Endodermal cell (in vitro differentiated cells): ENCODE measurements at regions not wholly inside any gene's neighbourhood (a gene's known extent, or its start where the extent isn't known, plus 50 kb on each side); places are given as distances from the start of the nearest gene placed in this dataset.

Experiments
- DNase-seq: peaks from one replicate; pipeline ENCODE4 v3.0.0-alpha.2; 2017
- H3K27ac ChIP-seq: 2 replicates; pipeline ENCODE4 v1.5.1; 2013; ENCODE audit warnings: mild to moderate bottlenecking, low read depth, low read length, moderate library complexity
- H3K27me3 ChIP-seq: 2 replicates; pipeline ENCODE4 v1.6.1; 2013; ENCODE audit warnings: mild to moderate bottlenecking, low read length, moderate library complexity; ENCODE audit not compliant: insufficient read depth, control insufficient read depth, poor library complexity, severe bottlenecking
- H3K36me3 ChIP-seq: 2 replicates; pipeline ENCODE4 v1.7.0; 2013; ENCODE audit warnings: mild to moderate bottlenecking, low read length, moderate library complexity; ENCODE audit not compliant: control insufficient read depth, insufficient read depth
- H3K4me1 ChIP-seq: one replicate; pipeline ENCODE4 v1.7.0; 2013; ENCODE audit warnings: low read length; ENCODE audit not compliant: control insufficient read depth, insufficient read depth
- H3K4me3 ChIP-seq: 2 replicates; pipeline ENCODE4 v1.5.1; 2013; ENCODE audit warnings: mild to moderate bottlenecking, low read length, moderate library complexity
- H3K9ac ChIP-seq: 2 replicates; pipeline ENCODE4 v1.6.1; 2013; ENCODE audit warnings: mild to moderate bottlenecking, low read length, moderate library complexity; ENCODE audit not compliant: poor library complexity, severe bottlenecking; ENCODE audit errors: extremely low read depth
- H3K9me3 ChIP-seq: 2 replicates; pipeline ENCODE4 v1.6.1; 2013; ENCODE audit warnings: mild to moderate bottlenecking, low read length, moderate library complexity; ENCODE audit not compliant: control insufficient read depth
- H3K27ac Mint-ChIP-seq: 2 replicates; pipeline ENCODE4 v1.8.0; 2020; ENCODE audit warnings: mixed read lengths
- H3K27me3 Mint-ChIP-seq: 2 replicates; pipeline ENCODE4 v1.8.0; 2021; ENCODE audit warnings: mild to moderate bottlenecking, mixed read lengths; ENCODE audit not compliant: insufficient read depth
- H3K36me3 Mint-ChIP-seq: 2 replicates; pipeline ENCODE4 v1.8.0; 2020; ENCODE audit warnings: low read depth, mixed read lengths
- H3K4me1 Mint-ChIP-seq: 2 replicates; pipeline ENCODE4 v1.8.0; 2020; ENCODE audit warnings: mixed read lengths
- H3K4me3 Mint-ChIP-seq: 2 replicates; pipeline ENCODE4 v1.8.0; 2020; ENCODE audit warnings: mild to moderate bottlenecking, moderate library complexity, mixed read lengths
- H3K9me3 Mint-ChIP-seq: 2 replicates; pipeline ENCODE4 v1.8.0; 2020; ENCODE audit warnings: mild to moderate bottlenecking, mixed read lengths
- WGBS, 2 experiments: methylation state at CpG; one replicate each; pipeline versions ENCODE4 v1.1.5 to v1.1.7; 2013; ENCODE audit warnings: missing lambda C conversion rate in 2 of 2, mixed read lengths in 1 of 2; ENCODE audit not compliant: insufficient coverage in 1 of 2, insufficient read length in 1 of 2; 5-methylcytosine and 5-hydroxymethylcytosine counted together
- TF ChIP-seq, protein P1 (sequence below): fragments of 200-600 bp; sonication (generic); conservative IDR thresholded peaks from 2 replicates; pipeline ENCODE4 v1.5.0; 2021; ENCODE audit warnings: antibody characterized with exemption, mild to moderate bottlenecking

DNA sequence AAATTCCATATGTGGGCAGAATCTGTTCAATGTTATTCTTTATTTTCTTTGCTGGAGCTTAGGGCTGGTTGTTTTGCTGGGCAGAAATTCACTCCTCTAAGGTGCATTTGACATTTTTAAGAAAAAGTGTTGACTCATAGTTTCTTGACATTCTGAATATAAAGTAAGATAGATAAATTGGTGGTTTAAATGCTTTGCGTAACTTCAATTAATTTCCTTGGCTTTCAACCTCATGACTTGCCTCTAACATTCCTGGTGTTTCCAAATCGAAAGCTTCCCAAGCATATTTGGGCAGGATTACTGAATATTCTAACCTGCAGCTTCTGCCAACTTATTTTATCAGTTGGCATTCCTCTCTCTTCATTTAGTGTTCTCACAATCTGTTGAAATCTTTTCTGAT lies 718.7 kb upstream of the ADGRB3 start:
- TF ChIP-seq, protein P1, sequence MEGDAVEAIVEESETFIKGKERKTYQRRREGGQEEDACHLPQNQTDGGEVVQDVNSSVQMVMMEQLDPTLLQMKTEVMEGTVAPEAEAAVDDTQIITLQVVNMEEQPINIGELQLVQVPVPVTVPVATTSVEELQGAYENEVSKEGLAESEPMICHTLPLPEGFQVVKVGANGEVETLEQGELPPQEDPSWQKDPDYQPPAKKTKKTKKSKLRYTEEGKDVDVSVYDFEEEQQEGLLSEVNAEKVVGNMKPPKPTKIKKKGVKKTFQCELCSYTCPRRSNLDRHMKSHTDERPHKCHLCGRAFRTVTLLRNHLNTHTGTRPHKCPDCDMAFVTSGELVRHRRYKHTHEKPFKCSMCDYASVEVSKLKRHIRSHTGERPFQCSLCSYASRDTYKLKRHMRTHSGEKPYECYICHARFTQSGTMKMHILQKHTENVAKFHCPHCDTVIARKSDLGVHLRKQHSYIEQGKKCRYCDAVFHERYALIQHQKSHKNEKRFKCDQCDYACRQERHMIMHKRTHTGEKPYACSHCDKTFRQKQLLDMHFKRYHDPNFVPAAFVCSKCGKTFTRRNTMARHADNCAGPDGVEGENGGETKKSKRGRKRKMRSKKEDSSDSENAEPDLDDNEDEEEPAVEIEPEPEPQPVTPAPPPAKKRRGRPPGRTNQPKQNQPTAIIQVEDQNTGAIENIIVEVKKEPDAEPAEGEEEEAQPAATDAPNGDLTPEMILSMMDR: no peak
- Mint-ChIP-seq H3K4me1 (no peaks in the 10 kb centered on the region), H3K9me3 (peaks cover 3% of the 10 kb centered on the region), H3K27ac (no peak overlapping the region), H3K36me3 (no peaks in the 10 kb centered on the region), H3K27me3 (no peaks in the 10 kb centered on the region), H3K4me3 (no peak overlapping the region)
- H3K27ac ChIP-seq: no peak overlapping the region
- no peaks in the 10 kb centered on the region for H3K4me1 ChIP-seq
- DNase-seq: no peak
- 95 to 100% methylated on average over 2 of the region's 2 CpGs for WGBS, 2 experiments
- H3K4me3 ChIP-seq: no peak overlapping the region
- no peaks in the 10 kb centered on the region for H3K9me3 ChIP-seq
- no peaks in the 10 kb centered on the region for H3K36me3 ChIP-seq
- H3K27me3 ChIP-seq: no peaks in the 10 kb centered on the region
- H3K9ac ChIP-seq: no peak overlapping the region

DNA sequence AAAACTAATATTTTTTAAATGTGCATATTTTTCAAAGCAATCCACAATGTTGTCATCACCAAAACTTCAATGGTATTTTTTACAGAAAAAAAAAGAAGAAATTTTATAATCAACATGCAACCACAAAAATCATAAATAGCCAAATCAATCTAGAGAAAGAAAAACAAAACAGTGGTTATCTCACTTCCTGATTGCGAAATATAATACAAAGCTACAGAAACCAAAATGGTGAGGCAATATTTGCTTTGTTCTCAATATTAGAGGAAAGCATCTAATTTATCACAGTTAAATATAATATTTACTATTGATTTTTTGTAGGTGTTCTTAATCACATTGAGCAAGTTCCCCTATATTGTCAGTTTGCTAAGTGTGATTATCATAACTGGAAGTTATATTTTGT lies 720.7 kb upstream of the ADGRB3 start:
- H3K27me3 ChIP-seq: no peaks in the 10 kb centered on the region
- no peak overlapping the region for H3K4me3 ChIP-seq
- no peaks in the 10 kb centered on the region for H3K9me3 ChIP-seq
- H3K36me3 ChIP-seq: no peaks in the 10 kb centered on the region
- WGBS, 2 experiments: 43% methylated on average over 1 of the region's 1 CpG; no CpG with 5 or more reads in 1 of the 2 experiments
- H3K9me3 Mint-ChIP-seq: no peaks in the 10 kb centered on the region
- H3K4me3 Mint-ChIP-seq: no peak overlapping the region
- no peak overlapping the region for H3K9ac ChIP-seq
- no peaks in the 10 kb centered on the region for H3K36me3 Mint-ChIP-seq
- DNase-seq: no peak
- TF ChIP-seq, protein P1: no peak
- H3K4me1 ChIP-seq: no peaks in the 10 kb centered on the region
- no peak overlapping the region for H3K27ac ChIP-seq
- no peaks in the 10 kb centered on the region for H3K27me3 Mint-ChIP-seq
- H3K27ac Mint-ChIP-seq: no peak overlapping the region
- H3K4me1 Mint-ChIP-seq: no peaks in the 10 kb centered on the region

DNA sequence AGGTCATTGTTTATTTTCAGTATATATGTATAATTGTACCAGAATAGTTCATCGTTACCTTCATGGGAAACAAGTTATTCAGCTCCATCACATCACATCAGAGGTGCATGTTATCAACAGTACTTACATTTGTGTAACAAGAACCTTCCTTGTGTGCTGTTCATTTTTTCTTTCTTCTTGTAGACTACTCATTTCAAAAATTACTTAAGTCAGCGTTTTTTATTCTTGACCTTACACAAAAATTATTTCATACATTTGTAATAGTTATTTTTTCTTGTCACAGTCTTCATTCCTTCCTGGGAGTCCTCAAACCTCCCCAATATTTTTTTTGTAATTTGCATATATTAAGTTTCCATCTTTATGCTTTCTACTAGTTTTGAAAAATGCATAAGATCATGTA lies 725.7 kb upstream of the ADGRB3 start:
- Histone ChIP-seq H3K27me3 (no peaks in the 10 kb centered on the region), H3K4me3 (no peak overlapping the region), H3K27ac (no peak overlapping the region), H3K4me1 (no peaks in the 10 kb centered on the region), H3K9me3 (no peaks in the 10 kb centered on the region), H3K36me3 (no peaks in the 10 kb centered on the region), H3K9ac (no peak overlapping the region)
- Mint-ChIP-seq H3K27ac (no peak overlapping the region), H3K9me3 (peaks cover 4% of the 10 kb centered on the region), H3K36me3 (no peaks in the 10 kb centered on the region), H3K27me3 (no peaks in the 10 kb centered on the region), H3K4me1 (no peaks in the 10 kb centered on the region), H3K4me3 (no peak overlapping the region)
- TF ChIP-seq, protein P1: no peak
- DNase-seq: no peak
- WGBS, 2 experiments: 97 to 100% methylated on average over 1 to 2 of the region's 2 CpGs
